ENCODE measurements at regions not wholly inside any gene's neighbourhood (a gene's known extent, or its start where the extent isn't known, plus 50 kb on each side); places are given as distances from the start of the nearest gene placed in this dataset.

DNA sequence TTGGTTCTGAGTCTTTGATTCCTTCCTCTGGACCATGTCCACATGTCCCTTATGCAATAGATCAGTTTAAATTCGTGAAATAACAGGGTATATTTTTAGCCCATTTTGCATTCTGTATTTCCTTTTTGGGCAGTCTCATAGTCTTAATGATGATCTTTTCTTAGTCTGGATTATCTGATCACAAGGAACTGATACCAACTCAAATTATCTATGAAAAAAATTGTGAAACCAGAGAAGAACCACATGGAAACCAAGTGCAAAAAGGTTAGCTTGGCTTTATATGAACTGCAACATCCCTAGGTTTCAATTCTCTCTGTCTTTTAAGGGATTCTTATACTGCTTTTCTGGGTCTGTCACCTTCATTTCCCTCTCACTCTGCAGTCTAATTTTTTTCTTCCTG lies 608.6 kb upstream of the AADAT start:
- H3K4me2 ChIP-seq (ENCODE audit: insufficient read depth, low read length), result no peak overlapping the region
- 0% methylated on average over 1 of the region's 1 CpG for WGBS (ENCODE audit: insufficient coverage, low coverage, missing lambda C conversion rate)
- no peak overlapping the region for H3K4me3 ChIP-seq
- CTCF ChIA-PET (ENCODE audit: low intra/inter-chr PET ratio), result no interaction called here
- H3K27ac ChIP-seq (ENCODE audit: extremely low read depth, low read depth, low read length), result no peak overlapping the region
- no peaks in the 10 kb centered on the region for H3K9me1 ChIP-seq (ENCODE audit: control insufficient read depth, insufficient read depth, low read length)
- no peak overlapping the region for H3K9ac ChIP-seq (ENCODE audit: insufficient read depth in 1 of 2, low read depth in 2 of 2, low read length in 2 of 2)
- no peaks in the 10 kb centered on the region for H3K79me2 ChIP-seq (ENCODE audit: control insufficient read depth, insufficient read depth, low read length)
- FAIRE-seq, result no peak
- H4K20me1 ChIP-seq (replicated peaks; ENCODE audit: control insufficient read depth, insufficient read depth, low read length), result no peaks in the 10 kb centered on the region
- in situ Hi-C loops (cut with MboI) (no loop called here), intact Hi-C loops (cut with micrococcal nuclease) (no loop called here)
- no TSS peak for BruUV-seq (replicated peaks)
- no peak for ATAC-seq
- no peaks in the 10 kb centered on the region; the same call in none of the 2 replicates for H3K9me3 ChIP-seq (replicated peaks; ENCODE audit: control insufficient read depth, insufficient read depth, low read depth, low read length)
- no peak overlapping the region for H2AFZ ChIP-seq (ENCODE audit: low read depth, low read length)
- H3K27me3 ChIP-seq (ENCODE audit: control insufficient read depth in 2 of 2, insufficient read depth in 2 of 2, low read length in 2 of 2), result no peaks in the 10 kb centered on the region
- no peaks in the 10 kb centered on the region for H3K4me1 ChIP-seq (replicated peaks in 1 of 2; ENCODE audit: control insufficient read depth in 2 of 2, insufficient read depth in 2 of 2, low read length in 2 of 2)
- POLR2A ChIA-PET, result no interaction called here
- no peaks in the 10 kb centered on the region for H3K36me3 ChIP-seq (ENCODE audit: control insufficient read depth, insufficient read depth, low read length)
- no peak for DNase-seq (ENCODE audit: extremely low read depth in 1 of 4, low spot score in 3 of 4)
- TF ChIP-seq SOX6 (IDR thresholded peaks at IDR 0.05) (no peak), DNMT1 (IDR thresholded peaks at IDR 0.05) (no peak), SNRNP70 (optimal IDR thresholded peaks at IDR 0.05; ENCODE audit: low read depth, low read length) (no peak), KLF13 (tag; IDR thresholded peaks at IDR 0.05; ENCODE audit: borderline replicate concordance, low read depth) (no peak), ERF (CRISPR knock-in tag; IDR thresholded peaks at IDR 0.05) (no peak), SP1 (CRISPR knock-in tag; IDR thresholded peaks at IDR 0.05) (no peak), NR2C1 (IDR thresholded peaks at IDR 0.05) (no peak), NR2C1 (tag; IDR thresholded peaks at IDR 0.05) (no peak), MTA2 (IDR thresholded peaks at IDR 0.05; ENCODE audit: low read depth) (no peak), RBBP5 (IDR thresholded peaks at IDR 0.05; ENCODE audit: borderline replicate concordance, insufficient read depth, low read length, poor library complexity, severe bottlenecking) (no peak), ZBED1 (IDR thresholded peaks at IDR 0.05) (no peak), SRF (CRISPR knock-in tag; IDR thresholded peaks at IDR 0.05) (no peak), EP300 (IDR thresholded peaks at IDR 0.05; ENCODE audit: low read length) (no peak)
- TF ChIP-seq, protein P1, sequence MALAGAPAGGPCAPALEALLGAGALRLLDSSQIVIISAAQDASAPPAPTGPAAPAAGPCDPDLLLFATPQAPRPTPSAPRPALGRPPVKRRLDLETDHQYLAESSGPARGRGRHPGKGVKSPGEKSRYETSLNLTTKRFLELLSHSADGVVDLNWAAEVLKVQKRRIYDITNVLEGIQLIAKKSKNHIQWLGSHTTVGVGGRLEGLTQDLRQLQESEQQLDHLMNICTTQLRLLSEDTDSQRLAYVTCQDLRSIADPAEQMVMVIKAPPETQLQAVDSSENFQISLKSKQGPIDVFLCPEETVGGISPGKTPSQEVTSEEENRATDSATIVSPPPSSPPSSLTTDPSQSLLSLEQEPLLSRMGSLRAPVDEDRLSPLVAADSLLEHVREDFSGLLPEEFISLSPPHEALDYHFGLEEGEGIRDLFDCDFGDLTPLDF (CRISPR knock-in tag; IDR thresholded peaks at IDR 0.05), result no peak
- TF ChIP-seq, protein P2, sequence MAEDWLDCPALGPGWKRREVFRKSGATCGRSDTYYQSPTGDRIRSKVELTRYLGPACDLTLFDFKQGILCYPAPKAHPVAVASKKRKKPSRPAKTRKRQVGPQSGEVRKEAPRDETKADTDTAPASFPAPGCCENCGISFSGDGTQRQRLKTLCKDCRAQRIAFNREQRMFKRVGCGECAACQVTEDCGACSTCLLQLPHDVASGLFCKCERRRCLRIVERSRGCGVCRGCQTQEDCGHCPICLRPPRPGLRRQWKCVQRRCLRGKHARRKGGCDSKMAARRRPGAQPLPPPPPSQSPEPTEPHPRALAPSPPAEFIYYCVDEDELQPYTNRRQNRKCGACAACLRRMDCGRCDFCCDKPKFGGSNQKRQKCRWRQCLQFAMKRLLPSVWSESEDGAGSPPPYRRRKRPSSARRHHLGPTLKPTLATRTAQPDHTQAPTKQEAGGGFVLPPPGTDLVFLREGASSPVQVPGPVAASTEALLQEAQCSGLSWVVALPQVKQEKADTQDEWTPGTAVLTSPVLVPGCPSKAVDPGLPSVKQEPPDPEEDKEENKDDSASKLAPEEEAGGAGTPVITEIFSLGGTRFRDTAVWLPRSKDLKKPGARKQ (CRISPR knock-in tag; IDR thresholded peaks at IDR 0.05), result no peak
- TF ChIP-seq, protein P3, sequence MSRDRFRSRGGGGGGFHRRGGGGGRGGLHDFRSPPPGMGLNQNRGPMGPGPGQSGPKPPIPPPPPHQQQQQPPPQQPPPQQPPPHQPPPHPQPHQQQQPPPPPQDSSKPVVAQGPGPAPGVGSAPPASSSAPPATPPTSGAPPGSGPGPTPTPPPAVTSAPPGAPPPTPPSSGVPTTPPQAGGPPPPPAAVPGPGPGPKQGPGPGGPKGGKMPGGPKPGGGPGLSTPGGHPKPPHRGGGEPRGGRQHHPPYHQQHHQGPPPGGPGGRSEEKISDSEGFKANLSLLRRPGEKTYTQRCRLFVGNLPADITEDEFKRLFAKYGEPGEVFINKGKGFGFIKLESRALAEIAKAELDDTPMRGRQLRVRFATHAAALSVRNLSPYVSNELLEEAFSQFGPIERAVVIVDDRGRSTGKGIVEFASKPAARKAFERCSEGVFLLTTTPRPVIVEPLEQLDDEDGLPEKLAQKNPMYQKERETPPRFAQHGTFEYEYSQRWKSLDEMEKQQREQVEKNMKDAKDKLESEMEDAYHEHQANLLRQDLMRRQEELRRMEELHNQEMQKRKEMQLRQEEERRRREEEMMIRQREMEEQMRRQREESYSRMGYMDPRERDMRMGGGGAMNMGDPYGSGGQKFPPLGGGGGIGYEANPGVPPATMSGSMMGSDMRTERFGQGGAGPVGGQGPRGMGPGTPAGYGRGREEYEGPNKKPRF (IDR thresholded peaks at IDR 0.05; ENCODE audit: low read depth, low read length), result no peak
- TF ChIP-seq, protein P4, sequence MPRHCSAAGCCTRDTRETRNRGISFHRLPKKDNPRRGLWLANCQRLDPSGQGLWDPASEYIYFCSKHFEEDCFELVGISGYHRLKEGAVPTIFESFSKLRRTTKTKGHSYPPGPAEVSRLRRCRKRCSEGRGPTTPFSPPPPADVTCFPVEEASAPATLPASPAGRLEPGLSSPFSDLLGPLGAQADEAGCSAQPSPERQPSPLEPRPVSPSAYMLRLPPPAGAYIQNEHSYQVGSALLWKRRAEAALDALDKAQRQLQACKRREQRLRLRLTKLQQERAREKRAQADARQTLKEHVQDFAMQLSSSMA (CRISPR knock-in tag; IDR thresholded peaks at IDR 0.05), result no peak

Measured in K562 (cell line).